ENCODE measurements at regions not wholly inside any gene's neighbourhood (a gene's known extent, or its start where the extent isn't known, plus 50 kb on each side); places are given as distances from the start of the nearest gene placed in this dataset.

GRCh38 chr7:22601408-22601807 lies 101.4 kb upstream of the STEAP1B start:
- DNase-seq (ENCODE audit: low read depth), result peak; percentile 30
- peak overlapping the region; percentile 5 for H3K9ac ChIP-seq (ENCODE audit: low read length)
- no peaks in the 10 kb centered on the region for H3K9me3 ChIP-seq (ENCODE audit: control insufficient read depth, low read length)
- no peaks in the 10 kb centered on the region for H3K27me3 ChIP-seq (replicated peaks; ENCODE audit: control insufficient read depth, insufficient read depth, low read length)
- H3K4me1 ChIP-seq (ENCODE audit: control insufficient read depth, insufficient read depth, low read length), result peaks cover 22% of the 10 kb centered on the region
- H3K4me3 ChIP-seq (ENCODE audit: low read length), result no peak overlapping the region
- H3K36me3 ChIP-seq (ENCODE audit: control insufficient read depth, insufficient read depth, low read length, severe bottlenecking), result no peaks in the 10 kb centered on the region

GRCh38 chr7:22601003-22601402 lies 101.0 kb upstream of the STEAP1B start:
- H3K9ac ChIP-seq (ENCODE audit: low read length), result no peak overlapping the region
- H3K36me3 ChIP-seq (ENCODE audit: control insufficient read depth, insufficient read depth, low read length, severe bottlenecking), result no peaks in the 10 kb centered on the region
- no peaks in the 10 kb centered on the region for H3K27me3 ChIP-seq (replicated peaks; ENCODE audit: control insufficient read depth, insufficient read depth, low read length)
- peaks cover 22% of the 10 kb centered on the region for H3K4me1 ChIP-seq (ENCODE audit: control insufficient read depth, insufficient read depth, low read length)
- H3K4me3 ChIP-seq (ENCODE audit: low read length), result no peak overlapping the region
- H3K9me3 ChIP-seq (ENCODE audit: control insufficient read depth, low read length), result no peaks in the 10 kb centered on the region
- DNase-seq (ENCODE audit: low read depth), result no peak

- Histone ChIP-seq H3K4me1 (ENCODE audit: control insufficient read depth, insufficient read depth, low read length) (peaks cover 22% of the 10 kb centered on the region), H3K9me3 (ENCODE audit: control insufficient read depth, low read length) (no peaks in the 10 kb centered on the region), H3K9ac (ENCODE audit: low read length) (no peak overlapping the region), H3K36me3 (ENCODE audit: control insufficient read depth, insufficient read depth, low read length, severe bottlenecking) (no peaks in the 10 kb centered on the region), H3K4me3 (ENCODE audit: low read length) (no peak overlapping the region), H3K27me3 (replicated peaks; ENCODE audit: control insufficient read depth, insufficient read depth, low read length) (no peaks in the 10 kb centered on the region)
- DNase-seq (ENCODE audit: low read depth), result no peak
Observed at GRCh38 chr7:22598318-22598920, 98.4 kb upstream of the STEAP1B start.

- Histone ChIP-seq H3K4me1 (ENCODE audit: control insufficient read depth, insufficient read depth, low read length) (peaks cover 22% of the 10 kb centered on the region), H3K27me3 (replicated peaks; ENCODE audit: control insufficient read depth, insufficient read depth, low read length) (no peaks in the 10 kb centered on the region), H3K4me3 (ENCODE audit: low read length) (no peak overlapping the region), H3K9me3 (ENCODE audit: control insufficient read depth, low read length) (no peaks in the 10 kb centered on the region), H3K9ac (ENCODE audit: low read length) (no peak overlapping the region), H3K36me3 (ENCODE audit: control insufficient read depth, insufficient read depth, low read length, severe bottlenecking) (no peaks in the 10 kb centered on the region)
- no peak for DNase-seq (ENCODE audit: low read depth)
Observed at GRCh38 chr7:22597844-22598243, 97.9 kb upstream of the STEAP1B start.

- H3K4me1 ChIP-seq (ENCODE audit: control insufficient read depth, insufficient read depth, low read length), result peaks cover 13% of the 10 kb centered on the region
- H3K4me3 ChIP-seq (ENCODE audit: low read length), result no peak overlapping the region
- no peaks in the 10 kb centered on the region for H3K27me3 ChIP-seq (replicated peaks; ENCODE audit: control insufficient read depth, insufficient read depth, low read length)
- H3K9me3 ChIP-seq (ENCODE audit: control insufficient read depth, low read length), result no peaks in the 10 kb centered on the region
- no peaks in the 10 kb centered on the region for H3K36me3 ChIP-seq (ENCODE audit: control insufficient read depth, insufficient read depth, low read length, severe bottlenecking)
- no peak overlapping the region for H3K9ac ChIP-seq (ENCODE audit: low read length)
- DNase-seq (ENCODE audit: low read depth), result no peak
Observed at GRCh38 chr7:22596763-22597400, 96.9 kb upstream of the STEAP1B start.

- peaks cover 21% of the 10 kb centered on the region for H3K4me1 ChIP-seq (ENCODE audit: control insufficient read depth, insufficient read depth, low read length)
- H3K36me3 ChIP-seq (ENCODE audit: control insufficient read depth, insufficient read depth, low read length, severe bottlenecking), result no peaks in the 10 kb centered on the region
- no peak overlapping the region for H3K4me3 ChIP-seq (ENCODE audit: low read length)
- DNase-seq (ENCODE audit: low read depth), result no peak
- no peak overlapping the region for H3K9ac ChIP-seq (ENCODE audit: low read length)
- no peaks in the 10 kb centered on the region for H3K9me3 ChIP-seq (ENCODE audit: control insufficient read depth, low read length)
- no peaks in the 10 kb centered on the region for H3K27me3 ChIP-seq (replicated peaks; ENCODE audit: control insufficient read depth, insufficient read depth, low read length)
Observed at GRCh38 chr7:22594020-22594419, 94.0 kb upstream of the STEAP1B start.

- Histone ChIP-seq H3K27me3 (replicated peaks; ENCODE audit: control insufficient read depth, insufficient read depth, low read length) (no peaks in the 10 kb centered on the region), H3K4me1 (ENCODE audit: control insufficient read depth, insufficient read depth, low read length) (peaks cover 32% of the 10 kb centered on the region), H3K9me3 (ENCODE audit: control insufficient read depth, low read length) (no peaks in the 10 kb centered on the region), H3K4me3 (ENCODE audit: low read length) (no peak overlapping the region), H3K36me3 (ENCODE audit: control insufficient read depth, insufficient read depth, low read length, severe bottlenecking) (no peaks in the 10 kb centered on the region), H3K9ac (ENCODE audit: low read length) (no peak overlapping the region)
- DNase-seq (ENCODE audit: low read depth), result no peak
Observed at GRCh38 chr7:22591271-22591670, 91.3 kb upstream of the STEAP1B start.

GRCh38 chr7:22589641-22590201 lies 89.7 kb upstream of the STEAP1B start:
- Histone ChIP-seq H3K36me3 (ENCODE audit: control insufficient read depth, insufficient read depth, low read length, severe bottlenecking) (no peaks in the 10 kb centered on the region), H3K4me1 (ENCODE audit: control insufficient read depth, insufficient read depth, low read length) (peaks cover 32% of the 10 kb centered on the region), H3K9ac (ENCODE audit: low read length) (peak overlapping the region; percentile 5), H3K27me3 (replicated peaks; ENCODE audit: control insufficient read depth, insufficient read depth, low read length) (no peaks in the 10 kb centered on the region), H3K9me3 (ENCODE audit: control insufficient read depth, low read length) (no peaks in the 10 kb centered on the region), H3K4me3 (ENCODE audit: low read length) (peak overlapping the region; percentile 2)
- peak; percentile 72 for DNase-seq (ENCODE audit: low read depth)

GRCh38 chr7:22588351-22588750 lies 88.4 kb upstream of the STEAP1B start:
- no peak for DNase-seq (ENCODE audit: low read depth)
- H3K9me3 ChIP-seq (ENCODE audit: control insufficient read depth, low read length), result no peaks in the 10 kb centered on the region

GRCh38 chr7:22587322-22587721 lies 87.3 kb upstream of the STEAP1B start:
- Histone ChIP-seq H3K4me3 (ENCODE audit: low read length) (no peak overlapping the region), H3K36me3 (ENCODE audit: control insufficient read depth, insufficient read depth, low read length, severe bottlenecking) (no peaks in the 10 kb centered on the region), H3K9me3 (ENCODE audit: control insufficient read depth, low read length) (no peaks in the 10 kb centered on the region), H3K27me3 (replicated peaks; ENCODE audit: control insufficient read depth, insufficient read depth, low read length) (no peaks in the 10 kb centered on the region), H3K4me1 (ENCODE audit: control insufficient read depth, insufficient read depth, low read length) (peaks cover 32% of the 10 kb centered on the region), H3K9ac (ENCODE audit: low read length) (no peak overlapping the region)
- no peak for DNase-seq (ENCODE audit: low read depth)

More at GRCh38 chr7:22588351-22588750, 88.4 kb upstream of the STEAP1B start:
- peaks cover 32% of the 10 kb centered on the region for H3K4me1 ChIP-seq (ENCODE audit: control insufficient read depth, insufficient read depth, low read length)
- no peak overlapping the region for H3K9ac ChIP-seq (ENCODE audit: low read length)
- H3K36me3 ChIP-seq (ENCODE audit: control insufficient read depth, insufficient read depth, low read length, severe bottlenecking), result no peaks in the 10 kb centered on the region
- no peaks in the 10 kb centered on the region for H3K27me3 ChIP-seq (replicated peaks; ENCODE audit: control insufficient read depth, insufficient read depth, low read length)
- H3K4me3 ChIP-seq (ENCODE audit: low read length), result no peak overlapping the region

- Histone ChIP-seq H3K9ac (ENCODE audit: low read length) (no peak overlapping the region), H3K9me3 (ENCODE audit: control insufficient read depth, low read length) (no peaks in the 10 kb centered on the region), H3K36me3 (ENCODE audit: control insufficient read depth, insufficient read depth, low read length, severe bottlenecking) (no peaks in the 10 kb centered on the region), H3K4me3 (ENCODE audit: low read length) (no peak overlapping the region), H3K4me1 (ENCODE audit: control insufficient read depth, insufficient read depth, low read length) (peaks cover 32% of the 10 kb centered on the region), H3K27me3 (replicated peaks; ENCODE audit: control insufficient read depth, insufficient read depth, low read length) (no peaks in the 10 kb centered on the region)
- DNase-seq (ENCODE audit: low read depth), result peak; percentile 64
Observed at GRCh38 chr7:22586786-22587140, 86.8 kb upstream of the STEAP1B start.
